ENCODE measurements at regions not wholly inside any gene's neighbourhood (a gene's known extent, or its start where the extent isn't known, plus 50 kb on each side); places are given as distances from the start of the nearest gene placed in this dataset.

DNA sequence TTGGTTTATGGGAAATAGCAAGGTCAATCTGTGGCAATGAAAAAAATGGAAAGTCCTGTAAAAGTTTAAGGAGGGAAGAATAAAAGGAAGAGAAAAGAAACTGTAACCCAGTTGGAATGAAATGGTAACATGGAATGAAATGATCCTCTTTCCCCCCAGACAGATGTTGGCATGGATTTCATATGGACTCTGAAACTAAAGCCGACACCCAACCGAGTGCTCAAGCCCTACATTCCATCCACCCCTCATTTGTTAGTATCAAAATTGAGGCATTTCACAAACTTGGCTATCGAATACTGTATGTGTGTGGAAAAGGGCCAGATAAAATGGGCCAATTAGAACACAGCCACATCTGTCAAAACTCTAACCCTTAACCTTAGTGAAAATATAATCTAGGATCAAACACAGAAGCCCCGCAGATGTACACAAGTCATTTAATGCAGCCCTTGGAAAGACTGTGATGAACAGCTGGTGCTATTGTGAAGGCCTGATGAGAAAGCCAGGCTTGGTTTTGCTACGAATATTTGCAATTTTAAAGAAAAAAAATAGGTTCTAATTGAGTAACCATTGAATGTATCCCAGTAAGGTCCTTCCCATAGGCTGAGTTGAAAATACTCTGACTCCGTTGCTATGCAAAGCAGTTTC, 72.6 kb upstream of the RGL1 start:
- TF ChIP-seq, protein P1, sequence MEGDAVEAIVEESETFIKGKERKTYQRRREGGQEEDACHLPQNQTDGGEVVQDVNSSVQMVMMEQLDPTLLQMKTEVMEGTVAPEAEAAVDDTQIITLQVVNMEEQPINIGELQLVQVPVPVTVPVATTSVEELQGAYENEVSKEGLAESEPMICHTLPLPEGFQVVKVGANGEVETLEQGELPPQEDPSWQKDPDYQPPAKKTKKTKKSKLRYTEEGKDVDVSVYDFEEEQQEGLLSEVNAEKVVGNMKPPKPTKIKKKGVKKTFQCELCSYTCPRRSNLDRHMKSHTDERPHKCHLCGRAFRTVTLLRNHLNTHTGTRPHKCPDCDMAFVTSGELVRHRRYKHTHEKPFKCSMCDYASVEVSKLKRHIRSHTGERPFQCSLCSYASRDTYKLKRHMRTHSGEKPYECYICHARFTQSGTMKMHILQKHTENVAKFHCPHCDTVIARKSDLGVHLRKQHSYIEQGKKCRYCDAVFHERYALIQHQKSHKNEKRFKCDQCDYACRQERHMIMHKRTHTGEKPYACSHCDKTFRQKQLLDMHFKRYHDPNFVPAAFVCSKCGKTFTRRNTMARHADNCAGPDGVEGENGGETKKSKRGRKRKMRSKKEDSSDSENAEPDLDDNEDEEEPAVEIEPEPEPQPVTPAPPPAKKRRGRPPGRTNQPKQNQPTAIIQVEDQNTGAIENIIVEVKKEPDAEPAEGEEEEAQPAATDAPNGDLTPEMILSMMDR (IDR thresholded peaks at IDR 0.05): no peak
- no peak for TF ChIP-seq POLR2A (IDR thresholded peaks at IDR 0.05)

All from thyroid gland (tissue), 4 donors.